HEK293 (cell line): ENCODE measurements at regions not wholly inside any gene's neighbourhood (a gene's known extent, or its start where the extent isn't known, plus 50 kb on each side); places are given as distances from the start of the nearest gene placed in this dataset.

Experiments
- CTCF ChIA-PET: fragments of 350-600 bp; formaldehyde crosslinking; extraction: SDS; loops from one replicate; lab custom pipeline; 2021; ENCODE audit warnings: antibody characterized with exemption; lab: Yijun Ruan, JAX
- POLR2A ChIA-PET: fragments of 300-600 bp; formaldehyde crosslinking; extraction: SDS; loops from one replicate; lab custom pipeline; 2020; ENCODE audit warnings: antibody characterized with exemption, inconsistent platforms; lab: Yijun Ruan, JAX
- H3K27ac ChIP-seq: fragments of 200-500 bp; sonication (Bioruptor generic); 2 replicates; pipeline ENCODE4 v1.5.1; 2014; ENCODE audit warnings: low read depth, low read length, control low read depth, inconsistent platforms; ENCODE audit errors: extremely low read depth
- H3K36me3 ChIP-seq, 2 experiments: fragments of 200-500 bp in 1 of 2; sonication (Bioruptor generic) in 1 of 2; 1 replicate in 1 of 2; 2 replicates in 1 of 2; pipeline ENCODE4 v1.5.1; 2014 to 2017; ENCODE audit warnings: inconsistent platforms in 2 of 2, low read length in 2 of 2; ENCODE audit not compliant: control insufficient read depth in 2 of 2, insufficient read depth in 1 of 2
- H3K4me1 ChIP-seq: fragments of 200-500 bp; sonication (Bioruptor generic); 2 replicates; pipeline ENCODE4 v1.5.1; 2014; ENCODE audit warnings: mild to moderate bottlenecking, low read length, inconsistent platforms; ENCODE audit not compliant: control insufficient read depth, insufficient read depth
- H3K4me3 ChIP-seq: 2 replicates; pipeline ENCODE4 v1.5.1; 2011; ENCODE audit warnings: low read depth, mild to moderate bottlenecking, control low read depth, low read length, moderate library complexity
- H3K9me3 ChIP-seq: fragments of 200-500 bp; sonication (Bioruptor generic); 2 replicates; pipeline ENCODE4 v1.5.1; 2014; ENCODE audit warnings: low read depth, low read length, inconsistent platforms; ENCODE audit not compliant: control insufficient read depth, insufficient read depth
- ATF2 ChIP-seq: fragments of 450-650 bp; formaldehyde crosslinking; IDR thresholded peaks from 2 replicates; pipeline ENCODE4 v1.5.1; 2016; ENCODE audit warnings: missing biosample characterization, missing genetic modification characterization, low read depth
- GFI1B ChIP-seq: fragments of 450-650 bp; formaldehyde crosslinking; IDR thresholded peaks from 2 replicates; pipeline ENCODE4 v1.5.1; 2016; ENCODE audit warnings: missing biosample characterization, missing genetic modification characterization
- GLIS2 ChIP-seq: fragments of 450-650 bp; formaldehyde crosslinking; IDR thresholded peaks from 2 replicates; pipeline ENCODE4 v1.5.1; 2016; ENCODE audit warnings: missing biosample characterization, missing genetic modification characterization
- INSM2 ChIP-seq: fragments of 450-650 bp; formaldehyde crosslinking; IDR thresholded peaks from 2 replicates; pipeline ENCODE4 v1.5.1; 2016; ENCODE audit warnings: missing biosample characterization, missing genetic modification characterization
- PATZ1 ChIP-seq: fragments of 450-650 bp; formaldehyde crosslinking; IDR thresholded peaks from 2 replicates; pipeline ENCODE4 v1.5.1; 2016; ENCODE audit warnings: missing biosample characterization, missing genetic modification characterization
- PRDM1 ChIP-seq: fragments of 450-650 bp; formaldehyde crosslinking; IDR thresholded peaks from 2 replicates; pipeline ENCODE4; 2016; ENCODE audit warnings: missing biosample characterization, missing genetic modification characterization
- SCRT2 ChIP-seq: fragments of 450-650 bp; formaldehyde crosslinking; IDR thresholded peaks from 2 replicates; pipeline ENCODE4 v1.5.1; 2016; ENCODE audit warnings: missing biosample characterization, missing genetic modification characterization
- ZBTB17 ChIP-seq: fragments of 450-650 bp; formaldehyde crosslinking; IDR thresholded peaks from 2 replicates; pipeline ENCODE4 v1.5.1; 2016; ENCODE audit warnings: missing biosample characterization, missing genetic modification characterization
- ZBTB6 ChIP-seq: fragments of 450-650 bp; formaldehyde crosslinking; IDR thresholded peaks from 2 replicates; pipeline ENCODE4 v1.5.1; 2017; ENCODE audit warnings: missing biosample characterization, missing genetic modification characterization
- ZFP37 ChIP-seq: fragments of 450-650 bp; formaldehyde crosslinking; IDR thresholded peaks from 2 replicates; pipeline ENCODE4 v1.5.1; 2016; ENCODE audit warnings: missing biosample characterization, missing genetic modification characterization
- ZFP69B ChIP-seq: fragments of 450-650 bp; formaldehyde crosslinking; IDR thresholded peaks from 2 replicates; pipeline ENCODE4 v1.5.1; 2016; ENCODE audit warnings: missing biosample characterization, missing genetic modification characterization
- ZNF121 ChIP-seq: fragments of 450-650 bp; formaldehyde crosslinking; IDR thresholded peaks from 2 replicates; pipeline ENCODE4 v1.5.1; 2016; ENCODE audit warnings: missing biosample characterization, missing genetic modification characterization
- ZNF146 ChIP-seq: fragments of 450-650 bp; formaldehyde crosslinking; IDR thresholded peaks from 2 replicates; pipeline ENCODE4 v1.5.1; 2016; ENCODE audit warnings: missing biosample characterization, missing genetic modification characterization
- ZNF19 ChIP-seq: fragments of 450-650 bp; formaldehyde crosslinking; IDR thresholded peaks from 2 replicates; pipeline ENCODE4; 2016; ENCODE audit warnings: missing biosample characterization, missing genetic modification characterization, low read depth
- ZNF211 ChIP-seq: fragments of 450-650 bp; formaldehyde crosslinking; IDR thresholded peaks from 2 replicates; pipeline ENCODE4 v1.5.1; 2016; ENCODE audit warnings: low read depth, missing biosample characterization, missing genetic modification characterization
- ZNF223 ChIP-seq: fragments of 450-650 bp; formaldehyde crosslinking; IDR thresholded peaks from 2 replicates; pipeline ENCODE4 v1.5.1; 2016; ENCODE audit warnings: missing biosample characterization, missing genetic modification characterization
- ZNF302 ChIP-seq: fragments of 450-650 bp; formaldehyde crosslinking; IDR thresholded peaks from 2 replicates; pipeline ENCODE4 v1.5.1; 2016; ENCODE audit warnings: missing biosample characterization, missing genetic modification characterization, low read depth
- ZNF324 ChIP-seq: fragments of 450-650 bp; formaldehyde crosslinking; IDR thresholded peaks from 2 replicates; pipeline ENCODE4 v1.5.1; 2016; ENCODE audit warnings: missing biosample characterization, missing genetic modification characterization
- ZNF350 ChIP-seq: fragments of 450-650 bp; formaldehyde crosslinking; IDR thresholded peaks from 2 replicates; pipeline ENCODE4 v1.5.0; 2017; ENCODE audit warnings: missing biosample characterization, mild to moderate bottlenecking, missing genetic modification characterization
- ZNF433 ChIP-seq: fragments of 450-650 bp; formaldehyde crosslinking; IDR thresholded peaks from 2 replicates; pipeline ENCODE4 v1.5.1; 2016; ENCODE audit warnings: missing biosample characterization, missing genetic modification characterization, low read depth
- ZNF596 ChIP-seq: fragments of 450-650 bp; IDR thresholded peaks from 2 replicates; pipeline ENCODE4 v1.5.0; 2018; ENCODE audit warnings: missing biosample characterization, mild to moderate bottlenecking, missing genetic modification characterization, moderate library complexity
- ZNF623 ChIP-seq: fragments of 450-650 bp; formaldehyde crosslinking; IDR thresholded peaks from 2 replicates; pipeline ENCODE4 v1.5.1; 2016; ENCODE audit warnings: missing biosample characterization, missing genetic modification characterization
- ZNF626 ChIP-seq: fragments of 450-650 bp; sonication (Bioruptor Pico); formaldehyde crosslinking; IDR thresholded peaks from 2 replicates; pipeline ENCODE4 v1.5.1; 2018; ENCODE audit warnings: missing biosample characterization, missing genetic modification characterization, inconsistent platforms
- ZNF747 ChIP-seq: fragments of 450-650 bp; formaldehyde crosslinking; IDR thresholded peaks from 2 replicates; pipeline ENCODE4 v1.5.1; 2016; ENCODE audit warnings: missing biosample characterization, missing genetic modification characterization
- ZNF830 ChIP-seq: fragments of 450-650 bp; IDR thresholded peaks from 2 replicates; pipeline ENCODE4 v1.5.0; 2018; ENCODE audit warnings: missing biosample characterization, missing genetic modification characterization, low read depth, mild to moderate bottlenecking, moderate library complexity

GRCh38 chr21:19700476-19700875 lies 1296.9 kb upstream of the TMPRSS15 start (continued):
- no peak for TF ChIP-seq ZNF223
- TF ChIP-seq ZBTB6 (tag by site-specific recombination): no peak
- no peak for TF ChIP-seq GFI1B (tag by site-specific recombination)
- no peak for TF ChIP-seq ZNF747
- no peak for TF ChIP-seq PRDM1 (tag by site-specific recombination)
- no peak for TF ChIP-seq ZNF146 (tag by site-specific recombination)
- TF ChIP-seq INSM2 (tag by site-specific recombination): no peak
- TF ChIP-seq ZNF433: no peak

- CTCF ChIA-PET: interaction anchor here (0.6 kb wide), 1 partner anchor 206 kb away, joined by 3 read pairs; no protein-coding TSS in a partner anchor
- Histone ChIP-seq H3K36me3 (no peaks in the 10 kb centered on the region), H3K4me1 (no peaks in the 10 kb centered on the region), H3K27ac (no peak overlapping the region), H3K4me3 (no peak overlapping the region), H3K9me3 (no peaks in the 10 kb centered on the region)
- POLR2A ChIA-PET: interaction anchor here (0.8 kb wide), 1 partner anchor 9 kb away, joined by 3 read pairs; no protein-coding TSS in a partner anchor
- no peak for TF ChIP-seq ZNF626 (tag by site-specific recombination)
- no peak for TF ChIP-seq ZNF302 (tag by site-specific recombination)
These were observed 1295.5 kb upstream of the NCAM2 start for GRCh38 chr21:19702726-19703125.

- ChIA-PET POLR2A (no interaction called here), CTCF (no interaction called here)
- TF ChIP-seq ATF2 (tag by site-specific recombination): no peak
- no peak for TF ChIP-seq GLIS2 (tag by site-specific recombination)
- TF ChIP-seq ZBTB17 (tag by site-specific recombination): no peak
- TF ChIP-seq ZFP69B (tag by site-specific recombination): no peak
- TF ChIP-seq ZNF121 (tag by site-specific recombination): no peak
- no peak for TF ChIP-seq ZNF830 (tag by site-specific recombination)
- no peak for TF ChIP-seq ZFP37 (tag by site-specific recombination)
- TF ChIP-seq ZNF324: no peak
- TF ChIP-seq PATZ1: no peak
- no peak for TF ChIP-seq ZNF596 (tag by site-specific recombination)
- TF ChIP-seq ZNF623: no peak
- TF ChIP-seq SCRT2 (tag by site-specific recombination): no peak
- no peak for TF ChIP-seq ZNF350
- TF ChIP-seq ZNF19 (tag by site-specific recombination): no peak
- no peak for TF ChIP-seq ZNF211 (tag by site-specific recombination)
- Histone ChIP-seq H3K36me3 (no peaks in the 10 kb centered on the region), H3K4me1 (no peaks in the 10 kb centered on the region), H3K27ac (no peak overlapping the region), H3K4me3 (no peak overlapping the region), H3K9me3 (no peaks in the 10 kb centered on the region)
These were observed 1293.4 kb upstream of the NCAM2 start for GRCh38 chr21:19704832-19705231.
